DMS53 treated with DMSO at 0.1 percent for 48 hours (cell line): ENCODE measurements at regions not wholly inside any gene's neighbourhood (a gene's known extent, or its start where the extent isn't known, plus 50 kb on each side); places are given as distances from the start of the nearest gene placed in this dataset.
A peak's percentile ranks its signal among the peaks of the same experiment; 100 is the strongest.
"Not testable (repeated sequence)": the region's sequence is repeated elsewhere in the genome, so short reads cannot be mapped to it uniquely, and the experiment has no call there.

Experiments
- DNase-seq: peaks from one replicate; lab custom pipeline; 2025; ENCODE audit not compliant: unreplicated experiment; lab: John Stamatoyannopoulos, UW

DNA sequence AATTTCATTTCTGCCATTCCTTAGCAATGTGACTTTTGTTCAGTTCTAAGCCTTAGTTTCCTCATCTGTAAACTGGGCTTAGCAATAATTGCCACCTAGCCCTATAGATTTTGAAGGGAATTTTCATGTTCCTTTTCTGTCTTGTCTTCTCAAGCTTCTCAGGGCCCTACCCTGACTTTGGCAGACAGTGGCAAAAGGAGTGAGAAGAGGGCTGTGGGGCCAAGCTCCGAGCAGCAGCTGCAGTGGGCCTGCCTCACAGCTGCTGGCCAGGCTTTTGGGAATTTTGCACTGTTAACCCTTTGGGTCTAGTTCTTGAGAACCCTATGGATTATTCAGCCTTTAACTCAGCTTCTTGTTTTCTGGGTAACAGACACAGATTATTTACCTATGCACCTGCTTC lies 67.6 kb upstream of the IGSF1 start:
- DNase-seq, result no peak

DNA sequence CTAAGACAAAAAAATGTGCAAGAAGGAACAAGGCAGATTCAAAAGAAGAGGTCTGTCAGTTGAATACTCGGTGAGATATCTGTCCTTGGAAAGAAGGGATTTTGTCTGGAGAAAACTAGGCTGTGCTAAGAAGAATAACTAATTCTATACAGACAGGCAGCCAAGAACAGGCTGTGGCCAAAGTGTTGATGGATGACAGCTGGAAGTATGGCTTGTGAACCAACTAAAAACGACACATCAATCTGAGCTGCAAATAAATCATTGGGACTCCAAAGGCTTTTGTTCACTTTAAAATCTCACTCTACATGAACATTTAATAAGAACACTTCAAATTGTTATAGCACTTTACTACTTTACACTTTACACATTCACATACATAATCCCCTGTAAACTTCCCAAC lies 70.5 kb upstream of the IGSF1 start:
- no peak for DNase-seq

DNA sequence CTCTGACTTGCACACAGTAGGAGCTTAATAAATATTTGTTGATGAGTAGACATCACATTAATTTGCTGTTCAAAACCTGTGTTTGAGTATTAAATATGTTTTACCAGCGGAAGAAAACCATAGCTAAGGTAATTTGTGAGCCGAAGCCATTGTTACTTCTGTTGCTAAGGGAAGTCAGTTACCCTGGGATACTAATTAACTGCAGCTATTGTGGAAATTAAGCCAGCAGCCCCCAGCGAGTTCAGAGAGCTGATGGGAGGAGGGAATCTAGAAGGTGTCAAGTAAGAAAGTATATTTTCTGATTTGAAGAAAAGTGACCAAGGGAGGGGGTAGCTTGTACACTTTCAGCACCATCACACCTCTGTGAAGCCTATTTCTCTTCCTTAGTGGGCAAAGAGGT lies 76.7 kb upstream of the IGSF1 start:
- no peak for DNase-seq

DNA sequence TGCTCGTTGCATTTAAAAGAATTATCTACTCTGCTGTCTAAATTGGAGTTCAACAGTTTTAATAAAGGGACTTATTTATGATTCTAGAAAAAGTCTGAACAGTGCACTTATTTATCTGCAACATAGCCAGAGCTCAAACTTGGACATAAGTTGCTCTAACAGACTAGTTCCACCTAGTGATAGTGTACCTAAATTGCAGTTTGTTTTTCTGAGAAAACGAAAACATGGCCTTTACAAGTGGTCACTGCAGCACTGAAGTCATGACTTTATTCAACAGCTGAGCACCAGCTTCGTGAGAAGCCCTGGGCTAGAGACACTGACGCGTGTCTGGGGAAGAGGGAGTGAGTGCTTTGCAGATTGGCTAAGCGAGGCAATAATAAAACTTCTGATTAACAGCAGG lies 77.3 kb upstream of the IGSF1 start:
- peak; percentile 26 for DNase-seq

DNA sequence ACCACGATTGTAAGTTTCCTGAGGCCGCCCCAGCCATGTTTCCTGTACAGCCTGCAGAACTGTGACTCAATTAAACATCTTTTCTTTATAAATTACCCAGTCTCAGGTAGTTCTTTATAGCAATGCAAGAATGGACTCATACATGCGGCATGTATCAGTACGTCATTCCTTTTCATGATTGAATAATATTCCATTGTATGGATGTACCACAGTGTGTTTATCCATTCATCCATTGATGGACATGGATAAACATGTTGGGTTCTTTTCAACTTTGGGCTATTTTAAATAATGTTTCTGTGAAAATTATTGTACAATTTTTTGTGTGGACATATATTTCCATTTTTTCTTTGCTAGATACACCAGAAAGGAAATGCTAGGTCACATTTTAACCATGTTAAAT lies 99.2 kb upstream of the IGSF1 start:
- DNase-seq, result no peak

DNA sequence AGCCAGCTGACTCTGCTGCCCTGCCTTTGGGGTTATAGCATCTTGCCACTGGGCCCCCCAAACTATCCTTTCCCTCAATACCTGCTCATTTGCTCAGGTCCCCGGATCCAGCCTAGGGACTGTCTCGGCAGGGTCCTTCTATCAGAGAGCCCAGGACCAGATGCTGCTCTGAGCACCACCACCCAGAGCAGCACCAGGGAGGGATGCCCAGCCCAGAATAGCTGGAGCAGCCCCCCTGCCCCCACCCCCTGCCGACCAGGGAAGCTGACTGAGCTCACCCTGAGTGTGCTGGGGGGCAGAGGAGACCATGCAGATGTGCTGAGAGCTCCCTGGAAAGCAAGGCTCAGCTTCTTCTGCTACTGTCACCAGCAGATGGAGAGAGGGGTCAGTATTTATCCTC lies 103.6 kb upstream of the IGSF1 start:
- no peak for DNase-seq

DNA sequence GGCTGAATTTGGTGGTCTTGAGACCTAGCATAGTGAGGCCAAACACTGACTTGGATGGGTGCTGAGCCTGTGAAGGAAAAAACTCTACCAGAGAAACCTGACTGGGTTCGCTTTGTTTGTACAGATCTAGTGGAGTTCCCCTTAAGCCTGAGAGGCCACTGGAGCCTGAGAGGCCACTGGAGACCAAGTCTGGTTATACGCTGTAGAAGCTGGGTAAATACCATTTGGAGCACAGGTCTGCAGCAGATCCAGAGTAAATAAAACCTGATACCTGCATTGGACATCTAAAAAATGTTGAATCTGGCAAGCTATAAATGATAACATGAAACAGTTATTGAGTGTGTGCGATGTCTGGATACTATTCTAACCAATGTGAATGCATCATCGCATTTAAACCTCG lies 104.3 kb upstream of the IGSF1 start:
- peak; percentile 62 for DNase-seq

DNA sequence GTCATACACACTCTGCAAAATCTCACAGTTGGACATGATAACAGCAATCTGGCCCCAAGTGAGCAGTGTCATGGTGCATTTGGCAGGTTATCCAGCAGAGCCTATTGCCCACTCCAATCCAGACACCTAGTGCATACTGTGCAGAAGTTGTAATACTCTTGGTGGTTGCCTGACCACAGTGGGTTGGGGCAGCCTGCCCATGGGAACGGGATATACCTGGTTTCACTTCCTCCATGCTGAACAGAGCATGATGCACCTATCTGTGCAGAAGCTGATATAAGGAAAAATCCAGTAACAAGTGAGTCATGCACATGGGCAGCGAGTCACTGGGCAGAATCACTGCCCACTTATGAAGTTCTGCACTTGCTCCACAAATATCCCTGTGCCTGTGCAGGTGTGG lies 105.3 kb upstream of the IGSF1 start:
- no peak for DNase-seq

DNA sequence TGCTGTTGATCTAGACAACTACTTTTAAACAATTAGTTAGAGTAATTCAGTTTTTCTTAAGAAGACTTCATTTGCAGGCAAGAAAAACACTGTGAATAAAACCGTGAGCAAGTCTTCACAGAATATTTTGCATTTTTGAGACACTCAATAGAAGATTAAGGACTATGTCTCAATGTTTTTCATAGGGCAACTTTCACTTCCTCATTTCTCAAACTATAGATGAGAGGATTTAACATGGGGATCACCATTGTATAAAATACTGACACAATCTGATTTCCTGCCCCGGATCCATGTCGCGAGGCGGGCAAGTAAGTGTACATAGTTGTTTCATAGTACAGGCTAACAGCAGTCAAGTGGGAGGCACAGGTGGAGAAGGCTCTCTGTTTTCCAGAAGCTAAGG lies 108.8 kb upstream of the IGSF1 start:
- DNase-seq, result no peak

DNA sequence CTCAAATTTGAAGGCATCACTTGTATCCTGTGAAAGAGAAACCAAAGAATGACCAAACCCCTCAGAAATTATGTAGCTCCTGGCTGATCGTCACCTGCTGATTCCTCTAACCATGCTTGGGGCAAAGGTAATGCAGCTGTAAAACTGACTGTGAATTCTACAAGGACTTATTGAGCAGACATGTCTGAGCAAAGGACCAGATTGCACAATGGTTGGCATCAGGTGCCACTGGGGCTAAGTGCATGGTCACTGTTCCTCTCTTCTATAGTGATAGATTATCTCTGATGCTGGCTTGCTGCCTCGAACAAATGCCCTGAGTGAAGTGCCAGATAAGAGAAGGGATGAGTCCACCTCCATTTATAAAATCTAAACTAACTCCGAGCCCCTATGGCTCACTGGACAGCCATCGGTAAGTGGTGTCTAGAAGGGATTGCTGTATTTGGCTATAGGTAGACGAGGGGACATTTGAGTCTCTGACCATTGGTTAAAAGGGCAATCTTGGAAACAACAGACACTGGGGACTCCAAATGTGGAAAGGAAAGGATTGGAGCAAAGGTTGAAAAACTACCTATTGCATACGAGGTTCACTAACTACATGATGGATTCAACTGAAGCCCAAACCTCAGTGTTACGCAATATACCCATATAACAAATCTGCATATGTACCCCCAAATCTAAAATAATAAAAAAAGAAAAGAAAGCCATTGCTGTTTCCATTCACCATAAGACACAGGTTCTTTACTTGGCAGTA lies 110.7 kb upstream of the IGSF1 start:
- no peak for DNase-seq

DNA sequence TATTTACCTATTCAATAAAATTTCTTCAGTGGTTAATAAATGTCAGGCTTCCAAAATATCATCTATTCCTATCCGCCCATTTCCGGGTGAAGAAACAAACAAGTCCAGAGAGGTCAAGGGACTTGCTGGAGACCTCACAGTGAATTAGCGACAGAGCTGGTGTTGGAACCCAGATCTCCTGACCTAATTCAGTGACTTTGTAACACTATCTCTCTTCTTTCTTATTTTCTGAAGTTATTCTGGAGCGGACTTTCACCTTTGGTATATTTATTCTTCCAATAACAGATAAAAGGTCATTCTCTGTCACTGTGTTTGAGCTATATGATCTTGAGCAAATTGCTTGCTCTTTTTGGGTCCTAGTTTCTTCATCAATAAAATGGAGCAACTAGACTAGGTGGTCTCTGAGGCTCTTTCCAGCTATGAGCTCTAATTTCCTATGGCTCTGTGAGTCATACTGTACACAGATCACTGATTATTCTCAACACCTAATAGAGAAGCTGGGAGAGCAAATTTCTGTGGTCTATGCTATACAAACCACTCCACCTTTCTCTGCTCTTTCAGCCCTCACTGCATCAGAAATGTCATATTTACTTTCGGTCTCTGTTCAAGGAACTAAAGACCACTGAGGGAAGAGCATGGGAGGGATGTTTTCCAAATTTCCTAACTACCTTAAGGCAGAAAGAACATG lies 113.2 kb upstream of the IGSF1 start:
- DNase-seq, result no peak

DNA sequence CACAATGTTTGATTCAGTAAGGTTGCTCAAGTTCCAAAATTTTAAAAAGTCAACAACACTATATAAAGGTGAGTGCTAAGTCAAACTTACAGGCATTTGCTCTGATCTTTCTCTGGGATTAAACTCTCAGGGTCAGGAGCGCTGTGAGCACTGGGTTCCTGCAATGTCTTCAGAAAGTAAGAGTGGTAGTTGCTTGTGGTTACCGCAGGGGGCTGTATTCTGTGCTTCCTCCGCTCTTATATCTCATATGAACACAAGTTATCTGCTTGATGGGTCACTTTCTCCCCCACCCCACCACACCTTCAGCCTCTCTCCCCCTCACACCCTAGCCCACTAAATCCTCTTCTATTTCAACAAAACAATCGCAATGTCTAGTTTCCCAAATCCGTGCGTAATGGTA lies 116.4 kb upstream of the IGSF1 start:
- DNase-seq, result no peak

DNA sequence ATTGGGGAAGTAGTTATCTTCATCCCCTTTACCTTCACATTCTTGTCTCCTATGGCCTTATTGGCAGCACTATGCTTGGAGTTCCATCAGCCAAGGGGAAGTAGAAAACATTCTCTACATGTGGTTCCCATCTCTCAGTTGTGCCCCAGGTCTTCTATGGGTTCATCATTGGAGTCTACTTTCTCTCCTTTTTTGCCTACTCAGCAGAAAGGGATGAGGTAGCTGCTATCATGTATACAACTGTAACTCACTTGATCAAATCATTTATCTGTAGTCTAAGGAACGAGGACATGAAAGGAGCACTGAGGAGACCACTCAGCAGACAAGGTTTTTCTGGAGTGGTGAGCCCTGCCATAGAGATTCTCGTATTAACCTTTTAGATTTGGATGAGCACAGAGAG lies 119.0 kb upstream of the OR13H1 start:
- DNase-seq, result no peak

DNA sequence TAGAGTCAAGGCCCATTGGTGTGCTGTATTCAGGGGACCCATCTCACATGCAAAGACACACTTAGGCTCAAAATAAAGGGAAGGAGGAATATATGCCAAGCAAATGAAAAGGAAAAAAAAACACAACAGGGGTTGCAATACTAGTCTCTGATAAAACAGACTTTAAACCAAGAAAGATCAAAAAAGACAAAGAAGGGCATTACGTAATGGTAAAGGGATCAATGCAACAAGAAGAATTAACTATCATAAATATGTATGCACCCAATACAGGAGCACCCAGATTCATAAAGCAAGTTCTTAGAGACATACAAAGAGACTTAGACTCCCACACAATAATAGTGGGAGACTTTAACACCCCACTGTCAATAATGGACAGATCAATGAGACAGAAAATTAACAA lies 113.4 kb upstream of the OR13H1 start:
- DNase-seq, result not testable (repeated sequence)

DNA sequence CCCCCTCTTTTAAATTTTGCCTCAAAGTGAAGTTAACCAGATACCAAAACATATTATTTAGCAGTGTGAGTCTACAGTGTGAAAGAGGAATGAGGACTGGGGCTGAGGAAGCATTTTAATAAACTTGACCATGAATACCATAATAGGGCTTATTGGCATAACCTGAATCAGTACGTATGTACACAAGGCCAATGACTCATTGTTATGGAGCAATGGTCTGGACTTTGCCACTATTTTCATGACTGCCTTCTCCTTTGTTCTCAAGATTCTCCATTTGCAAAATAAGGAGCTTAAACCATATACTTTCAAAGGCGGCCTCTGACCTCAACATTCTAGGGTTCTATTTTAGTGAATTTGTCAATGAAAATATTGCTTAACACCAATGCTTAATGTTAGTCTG lies 102.8 kb upstream of the OR13H1 start:
- DNase-seq, result peak; percentile 66

DNA sequence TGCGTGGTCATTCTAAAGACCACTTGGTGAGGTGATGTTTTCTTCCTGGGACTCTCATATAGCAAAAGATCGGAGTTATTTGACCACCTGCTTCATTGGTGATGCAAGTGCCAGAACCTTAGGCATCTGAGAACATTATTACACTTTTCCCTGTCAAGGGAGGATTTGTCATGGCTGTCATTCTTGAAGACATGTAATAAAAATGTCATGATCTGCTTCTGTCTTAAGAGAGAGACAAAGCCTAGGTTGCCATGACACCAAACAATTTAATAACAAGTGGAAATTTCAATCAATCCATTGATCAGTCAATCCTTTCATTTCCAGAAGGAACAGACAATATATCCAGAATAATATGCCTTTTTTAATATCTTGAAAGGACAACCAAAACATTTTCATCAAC lies 97.9 kb upstream of the OR13H1 start:
- no peak for DNase-seq

DNA sequence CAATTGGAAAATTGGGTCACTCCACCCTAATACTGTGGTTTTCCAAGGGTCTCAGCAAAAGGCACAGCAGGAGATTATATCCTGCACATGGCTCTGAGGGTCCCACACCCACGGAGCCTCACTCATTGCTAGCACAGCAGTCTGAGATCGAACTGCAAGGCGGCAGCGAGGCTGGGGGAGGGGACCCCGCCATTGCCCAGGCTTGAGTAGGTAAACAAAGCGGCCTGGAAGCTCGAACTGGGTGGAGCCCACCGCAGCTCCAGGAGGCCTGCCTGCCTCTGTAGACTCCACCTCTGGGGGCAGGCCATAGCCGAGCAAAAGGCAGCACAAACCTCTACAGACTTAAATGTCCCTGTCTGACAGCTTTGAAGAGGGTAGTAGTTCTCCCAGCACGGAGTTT lies 82.0 kb upstream of the OR13H1 start:
- DNase-seq, result not testable (repeated sequence)

DNA sequence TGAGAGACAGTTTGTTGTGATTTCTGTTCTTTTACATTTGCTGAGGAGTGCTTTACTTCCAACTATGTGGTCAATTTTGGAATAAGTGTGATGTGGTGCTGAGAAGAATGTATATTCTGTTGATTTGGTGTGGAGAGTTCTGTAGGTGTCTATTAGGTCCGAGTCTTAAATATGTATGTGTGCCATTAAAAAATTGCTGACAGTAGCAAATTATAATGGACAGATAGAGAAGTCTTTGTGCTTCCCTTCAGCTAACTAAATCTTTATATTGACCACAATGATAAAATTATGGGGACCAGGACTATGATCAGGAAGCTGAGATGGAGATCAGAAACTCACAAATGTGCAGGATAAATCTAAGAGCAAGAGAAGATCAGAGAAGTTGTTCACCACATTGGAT lies 70.1 kb upstream of the OR13H1 start:
- not testable (repeated sequence) for DNase-seq

DNA sequence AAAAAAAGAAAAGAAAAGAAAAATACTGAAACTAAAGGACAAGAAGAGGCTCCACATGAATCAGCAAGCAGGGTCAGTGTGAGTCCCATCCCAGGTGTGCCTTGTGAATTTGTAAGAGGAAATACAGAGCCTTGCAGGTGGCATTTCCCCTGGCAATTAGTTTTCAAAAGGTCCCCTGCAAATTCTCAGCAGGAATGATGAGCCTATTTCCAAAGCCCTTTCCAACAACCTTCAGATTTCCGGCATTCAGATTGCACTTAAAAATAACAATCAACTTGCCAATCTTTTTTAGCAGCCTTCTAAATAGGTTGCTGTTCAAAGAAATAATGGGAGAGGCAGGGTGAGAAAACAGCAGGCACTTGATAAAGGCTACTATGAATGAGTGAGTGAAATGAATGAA lies 66.4 kb upstream of the OR13H1 start:
- no peak for DNase-seq
